Thoracic aorta (tissue), 2 donors: ENCODE measurements at regions not wholly inside any gene's neighbourhood (a gene's known extent, or its start where the extent isn't known, plus 50 kb on each side); places are given as distances from the start of the nearest gene placed in this dataset.

Source experiments
- ATAC-seq: fragments of 150-250 bp; one replicate; pipeline ENCODE4 v1.8.0; 2017; ENCODE audit warnings: low read depth; ENCODE audit not compliant: insufficient number of reproducible peaks, low FRiP score
- DNase-seq: peaks from one replicate; pipeline ENCODE4 v3.0.0-alpha.2; 2020; ENCODE audit warnings: low spot score
- H3K27ac ChIP-seq, 2 donors: fragments of 200-600 bp; sonication (generic); 1 replicate in 1 of 2; 2 replicates in 1 of 2; pipeline ENCODE4 v1.5.1; 2016; ENCODE audit warnings: mild to moderate bottlenecking in 2 of 2, moderate library complexity in 2 of 2
- H3K27me3 ChIP-seq: fragments of 200-600 bp; sonication (generic); replicated peaks from 2 replicates; pipeline ENCODE4 v1.6.0; 2016; ENCODE audit warnings: mild to moderate bottlenecking; ENCODE audit not compliant: insufficient read depth
- H3K36me3 ChIP-seq: fragments of 200-600 bp; sonication (generic); one replicate; pipeline ENCODE4 v1.5.1; 2016
- H3K4me1 ChIP-seq, 2 donors: fragments of 200-600 bp; sonication (generic); 1 replicate in 1 of 2; 2 replicates in 1 of 2; pipeline versions ENCODE4 v1.5.1 to v1.6.0; 2016; ENCODE audit warnings: low read depth in 2 of 2, mild to moderate bottlenecking in 1 of 2; ENCODE audit not compliant: control insufficient read depth in 1 of 2
- H3K4me3 ChIP-seq: fragments of 200-600 bp; sonication (generic); 2 replicates; pipeline ENCODE4 v1.5.1; 2016; ENCODE audit warnings: mild to moderate bottlenecking
- H3K9me3 ChIP-seq: fragments of 200-600 bp; sonication (generic); 2 replicates; pipeline ENCODE4 v1.5.1; 2016
- CTCF ChIP-seq: fragments of 200-600 bp; sonication (generic); IDR thresholded peaks from one replicate; pipeline ENCODE4 v1.5.1; 2019; ENCODE audit warnings: antibody characterized with exemption

GRCh38 chr11:135069063-135069462 lies 657.0 kb upstream of the B3GAT1 start:
- H3K9me3 ChIP-seq: no peaks in the 10 kb centered on the region
- H3K36me3 ChIP-seq: no peaks in the 10 kb centered on the region
- H3K27ac ChIP-seq: no peak overlapping the region
- TF ChIP-seq CTCF: no peak
- DNase-seq: no peak
- no peaks in the 10 kb centered on the region for H3K27me3 ChIP-seq
- no peak for ATAC-seq
- H3K4me3 ChIP-seq: no peak overlapping the region
- H3K4me1 ChIP-seq: no peaks in the 10 kb centered on the region

GRCh38 chr11:135062994-135063393 lies 651.0 kb upstream of the B3GAT1 start:
- no peak for ATAC-seq
- no peaks in the 10 kb centered on the region for H3K27me3 ChIP-seq

GRCh38 chr11:135061166-135061565 lies 649.1 kb upstream of the B3GAT1 start:
- Histone ChIP-seq H3K4me3 (no peak overlapping the region), H3K4me1 (no peaks in the 10 kb centered on the region), H3K27me3 (no peaks in the 10 kb centered on the region), H3K27ac (no peak overlapping the region), H3K36me3 (no peaks in the 10 kb centered on the region), H3K9me3 (peaks cover 8% of the 10 kb centered on the region)
- no peak for TF ChIP-seq CTCF
- DNase-seq (no peak), ATAC-seq (no peak)

More at GRCh38 chr11:135062994-135063393, 651.0 kb upstream of the B3GAT1 start:
- Histone ChIP-seq H3K4me3 (no peak overlapping the region), H3K4me1 (no peaks in the 10 kb centered on the region), H3K9me3 (peaks cover 8% of the 10 kb centered on the region), H3K27ac (no peak overlapping the region), H3K36me3 (no peaks in the 10 kb centered on the region)
- no peak for DNase-seq
- no peak for TF ChIP-seq CTCF

DNA sequence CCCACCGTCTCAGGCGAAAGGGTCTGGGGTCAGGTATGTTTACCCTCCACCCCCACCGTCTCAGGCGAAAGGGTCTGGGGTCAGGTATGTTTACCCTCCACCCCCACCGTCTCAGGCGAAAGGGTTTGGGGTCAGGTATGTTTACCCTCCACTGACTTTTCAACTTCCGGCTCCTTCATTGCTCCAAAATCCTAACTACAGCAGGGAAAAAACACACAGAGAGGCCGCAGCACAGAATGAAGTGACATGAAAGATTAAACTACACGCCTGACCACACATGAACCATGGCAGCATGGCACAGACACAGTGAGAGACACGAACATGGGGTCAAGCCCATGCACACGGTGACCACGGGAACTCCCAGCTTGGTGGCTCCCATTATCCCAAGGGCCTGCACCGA lies 634.9 kb upstream of the B3GAT1 start:
- Histone ChIP-seq H3K4me1 (no peaks in the 10 kb centered on the region), H3K4me3 (no peak overlapping the region), H3K9me3 (no peaks in the 10 kb centered on the region), H3K36me3 (no peaks in the 10 kb centered on the region), H3K27ac (no peak overlapping the region), H3K27me3 (no peaks in the 10 kb centered on the region)
- DNase-seq (no peak), ATAC-seq (no peak)
- no peak for TF ChIP-seq CTCF

- ATAC-seq: no peak
- Histone ChIP-seq H3K9me3 (no peaks in the 10 kb centered on the region), H3K4me1 (no peaks in the 10 kb centered on the region), H3K4me3 (no peak overlapping the region), H3K27me3 (no peaks in the 10 kb centered on the region), H3K36me3 (no peaks in the 10 kb centered on the region), H3K27ac (no peak overlapping the region)
- no peak for DNase-seq
- TF ChIP-seq CTCF: no peak
These were observed 634.5 kb upstream of the B3GAT1 start for GRCh38 chr11:135046556-135046955.
